HG02759 (cell line): ENCODE measurements at regions not wholly inside any gene's neighbourhood (a gene's known extent, or its start where the extent isn't known, plus 50 kb on each side); places are given as distances from the start of the nearest gene placed in this dataset.
"Not testable (repeated sequence)": the region's sequence is repeated elsewhere in the genome, so short reads cannot be mapped to it uniquely, and the experiment has no call there.

Experiments
- ATAC-seq: cut with Tn5 transposase; IDR thresholded peaks from one replicate; pipeline ENCODE4 v1.9.1; 2021; ENCODE audit warnings: mild to moderate bottlenecking, moderate library complexity; ENCODE audit not compliant: unreplicated experiment

DNA sequence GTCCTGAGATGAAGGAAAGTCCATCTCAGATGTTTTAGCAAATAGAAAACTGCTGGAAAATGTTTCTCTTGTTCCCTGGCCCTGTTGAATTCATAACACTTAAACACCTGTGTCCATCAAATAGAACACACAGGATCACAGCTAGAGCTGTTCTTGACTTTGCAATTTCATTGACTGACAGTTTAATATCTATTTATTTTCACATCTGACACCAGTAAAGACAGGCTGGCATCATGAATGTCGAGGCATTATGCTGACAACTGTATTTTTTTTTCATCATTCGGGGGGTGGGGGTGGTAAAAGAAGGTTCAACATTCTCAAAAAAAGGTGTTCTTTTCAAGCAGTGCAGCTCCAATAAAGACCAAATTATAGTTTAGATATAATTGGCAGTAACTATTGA, 591.2 kb upstream of the PTBP2 start:
- no peak for ATAC-seq

DNA sequence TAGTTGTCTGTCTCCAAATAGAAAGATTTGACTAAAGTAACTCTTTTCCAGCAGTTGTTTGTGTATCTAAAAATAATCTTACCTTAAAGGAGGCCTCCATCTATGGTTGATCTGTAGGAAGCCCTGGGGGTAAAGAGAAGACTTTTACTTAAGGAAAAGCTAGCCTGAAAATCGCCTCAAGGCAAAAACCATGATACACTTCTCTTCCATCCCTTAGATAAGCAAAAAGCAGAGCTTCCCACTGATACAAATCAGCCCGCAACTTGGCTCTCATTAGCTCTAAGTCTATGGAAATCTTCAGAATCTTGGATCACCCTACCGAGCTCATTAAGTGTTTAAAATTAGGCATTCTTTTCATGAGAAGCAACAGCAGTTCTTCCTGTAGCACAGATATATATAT, 576.9 kb upstream of the PTBP2 start:
- no peak for ATAC-seq

DNA sequence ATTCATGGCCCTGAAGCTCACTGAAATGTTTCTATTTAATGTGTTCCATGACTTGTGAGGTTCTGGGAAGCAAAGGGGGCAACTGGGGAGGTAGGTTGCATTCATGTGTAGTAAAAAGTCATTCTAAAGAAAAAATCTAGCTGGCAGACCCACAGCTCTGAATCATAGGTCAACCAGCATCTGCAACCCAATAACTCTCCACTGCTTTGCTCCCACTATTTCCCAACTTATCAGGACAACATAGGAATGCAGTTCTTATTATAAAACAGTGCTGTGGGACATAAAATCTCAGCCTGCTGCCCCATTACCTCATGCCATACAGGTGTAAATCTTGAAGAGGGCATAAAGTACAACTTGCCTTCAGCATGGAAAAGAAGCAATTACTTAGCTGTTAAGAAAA, 576.1 kb upstream of the PTBP2 start:
- no peak for ATAC-seq

DNA sequence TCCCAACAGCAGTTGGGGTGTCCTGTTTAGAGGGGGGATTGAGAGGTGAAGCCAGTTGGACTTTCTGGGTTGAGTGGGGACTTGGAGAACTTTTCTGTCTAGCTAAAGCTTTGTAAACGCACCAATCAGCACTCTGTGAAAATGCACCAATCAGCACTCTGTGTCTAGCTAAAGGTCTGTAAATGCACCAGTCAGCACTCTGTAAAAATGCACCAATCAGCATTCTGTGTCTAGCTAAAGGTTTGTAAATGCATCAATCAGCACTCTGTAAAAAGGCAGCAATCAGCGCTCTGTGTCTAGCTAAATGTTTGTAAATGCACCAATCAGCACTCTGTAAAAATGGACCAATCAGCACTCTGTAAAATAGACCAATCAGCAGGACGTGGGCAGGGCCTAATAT, 568.6 kb upstream of the PTBP2 start:
- ATAC-seq, result not testable (repeated sequence)

GRCh38 chr1:96157101-96157500, 564.5 kb upstream of the PTBP2 start:
- no peak for ATAC-seq

- ATAC-seq, result no peak
Observed at GRCh38 chr1:96159379-96159778, 562.2 kb upstream of the PTBP2 start.

DNA sequence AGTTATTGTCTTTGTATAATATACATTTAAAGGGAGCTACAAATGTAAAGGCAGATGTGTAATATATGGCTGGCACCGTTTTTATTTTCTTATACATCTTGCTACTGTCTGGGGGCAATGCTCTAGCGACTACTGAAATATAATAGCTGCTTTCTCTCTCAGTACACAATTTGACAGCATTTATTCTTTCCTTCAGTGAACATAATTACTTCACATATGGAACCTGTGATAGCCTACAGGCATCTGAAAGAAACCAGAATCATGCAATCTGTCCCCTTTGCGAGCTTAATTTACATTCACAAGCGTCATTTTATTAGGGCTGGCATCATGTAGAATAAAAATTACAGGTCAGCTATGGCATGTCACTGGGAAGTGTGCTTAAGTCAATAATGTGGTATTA, 557.5 kb upstream of the PTBP2 start:
- no peak for ATAC-seq

DNA sequence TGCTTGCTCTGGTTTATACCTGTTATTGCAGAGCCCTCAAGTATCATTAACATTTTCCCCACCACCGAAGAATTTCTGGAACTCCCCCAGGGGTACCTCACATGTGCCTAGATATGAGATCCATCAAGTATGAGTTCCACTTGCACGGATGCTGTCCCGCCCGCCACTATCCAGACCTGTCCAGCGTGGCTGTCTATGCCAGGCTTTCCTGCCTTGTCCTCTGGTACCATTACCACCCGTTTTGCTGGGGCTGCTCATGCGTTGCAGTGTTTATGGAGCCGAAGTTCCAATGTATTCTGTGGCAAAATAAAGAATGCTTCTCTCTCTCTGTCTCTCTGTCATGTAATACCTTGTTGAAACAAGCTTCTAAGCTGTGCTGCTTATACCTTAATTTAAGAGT, 543.5 kb upstream of the PTBP2 start:
- ATAC-seq, result no peak

DNA sequence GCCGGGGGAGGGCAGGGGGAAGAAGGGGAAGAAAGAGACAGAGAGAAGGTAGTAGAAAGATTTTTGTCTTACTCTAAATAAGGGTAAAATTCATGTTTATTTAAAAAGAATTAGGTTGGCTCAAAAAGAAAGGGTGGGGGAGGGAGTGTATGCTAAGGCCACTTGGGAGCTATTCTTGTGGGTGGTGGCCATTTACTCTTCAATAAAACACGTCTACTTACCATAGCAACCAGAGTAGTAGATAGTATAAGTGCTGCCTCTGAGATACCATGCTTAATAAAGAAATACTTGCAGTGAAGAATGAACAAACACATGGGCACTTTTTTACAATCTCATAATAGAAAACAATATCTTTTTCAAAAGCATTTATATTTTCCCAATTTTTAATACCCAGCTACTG, 538.1 kb upstream of the PTBP2 start:
- ATAC-seq, result no peak

- ATAC-seq, result no peak
Observed at GRCh38 chr1:96183928-96184327, 537.7 kb upstream of the PTBP2 start.

DNA sequence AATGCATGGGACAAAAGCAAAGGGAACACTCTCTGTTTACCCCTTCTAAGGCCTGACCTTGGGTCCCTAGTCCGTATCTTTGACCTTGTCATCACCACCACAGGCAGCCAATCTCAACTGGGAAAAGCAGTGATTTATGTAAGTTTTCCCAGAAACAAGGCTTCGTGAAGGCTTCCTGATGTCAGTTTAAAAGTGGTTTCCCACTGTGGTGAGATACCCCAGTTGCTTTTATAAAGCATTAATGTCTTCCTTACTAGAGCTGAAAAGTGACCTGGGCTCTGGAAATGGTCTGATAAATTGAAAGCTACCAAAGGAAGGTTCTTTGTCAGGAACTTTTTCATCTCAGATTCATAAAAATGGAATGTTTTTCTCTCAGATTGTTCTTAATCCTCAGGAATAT, 536.4 kb upstream of the PTBP2 start:
- ATAC-seq, result no peak

- no peak for ATAC-seq
Observed at GRCh38 chr1:96187020-96187419, 534.6 kb upstream of the PTBP2 start.

- ATAC-seq, result no peak
Observed at GRCh38 chr1:96191165-96191564, 530.4 kb upstream of the PTBP2 start.

- no peak for ATAC-seq
Observed at GRCh38 chr1:96206451-96206850, 515.1 kb upstream of the PTBP2 start.

DNA sequence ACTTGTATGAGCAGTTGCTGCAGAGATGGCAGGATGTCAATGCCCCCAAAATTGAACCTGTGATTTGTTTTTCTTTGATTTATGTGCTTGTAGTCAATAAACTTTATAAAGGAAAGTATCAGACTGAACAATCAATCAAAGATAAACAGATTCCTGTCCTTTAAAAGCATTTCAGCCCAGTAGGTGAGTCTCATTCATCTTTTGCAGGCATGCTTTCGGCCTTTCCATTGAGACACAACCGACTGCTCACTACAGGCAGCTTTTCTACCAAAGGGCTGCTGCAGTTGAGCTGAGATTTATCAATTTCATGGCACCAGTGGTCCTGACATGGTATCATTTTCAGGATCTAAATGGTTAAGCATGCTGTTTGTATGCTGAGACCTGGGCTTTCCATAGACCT, 513.6 kb upstream of the PTBP2 start:
- ATAC-seq, result no peak

- no peak for ATAC-seq
Observed at GRCh38 chr1:96208428-96208827, 513.2 kb upstream of the PTBP2 start.

DNA sequence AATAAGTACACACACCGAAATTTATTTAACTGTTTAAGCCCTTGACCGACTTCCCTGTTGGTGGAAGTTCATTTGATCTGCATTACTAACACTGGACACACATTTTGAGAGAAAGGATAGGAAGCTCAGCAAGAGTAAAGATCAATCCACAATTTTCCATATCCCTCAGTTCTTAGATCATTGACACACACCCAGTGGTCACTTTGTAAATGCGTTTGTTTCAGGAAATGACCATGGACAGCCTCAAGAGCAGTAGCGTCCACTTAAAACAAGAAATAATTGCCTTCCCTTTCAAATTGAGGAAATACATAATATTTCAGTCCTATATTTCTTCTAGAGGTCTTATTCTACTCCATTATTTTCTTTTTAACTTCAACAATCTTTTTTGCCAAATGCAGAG, 511.5 kb upstream of the PTBP2 start:
- ATAC-seq, result no peak

GRCh38 chr1:96211202-96211601, 510.4 kb upstream of the PTBP2 start:
- no peak for ATAC-seq

DNA sequence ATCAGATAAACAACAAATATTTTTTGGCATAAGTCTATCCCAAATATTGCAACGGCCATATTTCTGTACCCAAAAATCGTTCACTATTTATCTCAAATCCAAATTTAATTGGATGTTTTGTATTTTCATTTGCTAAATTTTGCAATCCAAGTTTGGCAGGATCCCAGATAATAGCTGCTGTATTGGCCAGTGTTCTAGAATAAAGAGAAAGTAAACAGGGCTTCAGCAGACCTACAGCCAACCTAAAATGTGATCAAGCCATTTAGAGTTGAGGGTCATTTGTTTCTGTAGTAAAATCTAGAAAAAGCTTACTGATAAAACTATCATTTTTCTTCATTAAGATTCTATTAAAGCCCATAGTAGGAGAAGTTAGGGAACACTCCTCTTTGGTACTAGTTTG, 506.6 kb upstream of the PTBP2 start:
- ATAC-seq, result no peak

DNA sequence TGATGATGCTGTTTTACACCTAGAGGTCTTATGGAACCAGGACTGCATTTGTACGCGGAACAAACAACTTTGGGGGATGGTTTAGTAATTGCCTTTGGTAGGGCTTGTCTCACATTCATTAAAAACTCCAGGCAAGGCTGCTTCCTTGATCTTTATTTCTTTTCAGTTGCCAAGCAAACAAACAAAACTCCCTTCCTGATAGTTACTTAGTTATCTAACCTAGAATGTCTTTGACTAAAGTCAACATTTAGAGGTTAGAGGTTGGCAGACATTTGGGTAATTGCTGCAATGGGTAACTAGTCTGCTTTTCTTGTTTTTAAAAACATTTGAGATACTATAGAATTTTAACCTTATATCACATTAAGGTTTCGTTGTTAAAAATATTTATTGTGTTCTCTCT, 500.9 kb upstream of the PTBP2 start:
- no peak for ATAC-seq

DNA sequence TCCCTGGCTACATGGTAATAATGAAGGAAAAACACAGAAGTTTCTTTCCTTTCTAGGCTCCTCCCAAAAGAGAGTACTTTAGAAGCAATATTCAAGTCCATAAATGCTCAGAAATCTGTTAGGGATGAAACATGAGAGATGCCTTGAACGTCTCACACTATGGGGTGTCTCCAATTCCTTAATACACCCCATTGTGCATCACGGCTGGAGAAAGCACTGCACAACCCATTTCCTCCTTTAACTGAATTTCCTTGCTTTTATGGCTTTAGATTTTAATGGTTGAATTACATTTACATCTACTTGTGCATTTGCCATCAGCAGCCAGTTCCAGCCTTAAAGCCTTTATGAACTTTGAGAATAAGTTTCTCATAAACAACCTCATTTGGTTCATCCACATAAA, 498.9 kb upstream of the PTBP2 start:
- no peak for ATAC-seq

GRCh38 chr1:96224229-96224628, 497.4 kb upstream of the PTBP2 start:
- not testable (repeated sequence) for ATAC-seq

DNA sequence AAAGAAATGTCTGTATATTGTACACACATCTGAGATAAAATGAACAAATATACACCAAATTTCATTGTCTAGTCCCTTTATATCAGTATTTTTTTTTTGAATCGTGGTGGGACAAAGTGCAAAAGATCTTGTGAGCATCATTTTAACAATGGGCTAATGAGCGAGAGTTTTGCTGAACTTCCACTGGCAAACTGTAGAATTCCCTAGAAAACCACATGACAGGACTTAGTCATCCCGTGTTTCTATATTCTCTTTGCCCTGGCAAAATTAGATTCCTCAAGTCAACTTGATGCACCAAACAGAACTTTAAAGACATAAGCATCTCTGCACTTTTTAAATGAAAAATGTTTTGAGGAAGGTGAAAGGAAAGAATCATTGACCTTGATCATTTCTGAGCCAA, 488.2 kb upstream of the PTBP2 start:
- no peak for ATAC-seq

DNA sequence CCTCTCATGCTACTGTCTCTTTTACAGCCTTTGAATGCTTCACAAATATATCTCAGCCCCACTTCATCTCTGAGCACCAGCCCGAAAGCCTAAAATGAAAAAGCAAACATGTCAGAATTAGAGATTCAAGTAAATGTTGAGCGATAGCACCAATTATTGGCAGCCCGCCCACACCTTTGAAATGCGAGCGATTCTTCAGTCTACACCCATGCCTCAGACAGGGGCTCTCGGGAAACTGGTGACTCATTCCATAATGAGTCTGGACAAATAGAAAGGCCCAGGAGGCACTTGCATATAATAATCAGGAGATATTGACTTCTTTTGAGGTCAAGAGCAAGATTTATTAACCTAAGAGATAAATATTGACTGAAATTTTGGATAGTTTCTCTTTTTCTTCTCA, 487.3 kb upstream of the PTBP2 start:
- ATAC-seq, result no peak
